Lung (tissue), 11 donors: ENCODE measurements at regions not wholly inside any gene's neighbourhood (a gene's known extent, or its start where the extent isn't known, plus 50 kb on each side); places are given as distances from the start of the nearest gene placed in this dataset.

Source experiments
- ATAC-seq: fragments of 200-7000 bp; cut with Tn5 transposase; one replicate; pipeline ENCODE4 v1.9.1; 2020; ENCODE audit warnings: moderate number of reproducible peaks; ENCODE audit not compliant: insufficient read depth, low FRiP score
- DNase-seq, 3 donors: peaks; one replicate each; pipeline ENCODE4 v3.0.0-alpha.2; 2013 to 2017
- H3K27ac ChIP-seq, 2 donors: one replicate each; pipeline ENCODE4 v1.5.1; 2013; ENCODE audit warnings: mild to moderate bottlenecking in 2 of 2, moderate library complexity in 2 of 2, control low read depth in 1 of 2, inconsistent platforms in 1 of 2, low read depth in 1 of 2, low read length in 1 of 2
- H3K27me3 ChIP-seq, 3 donors: one replicate each; pipeline ENCODE4 v1.5.1; 2013; ENCODE audit warnings: low read length in 2 of 3; ENCODE audit not compliant: control insufficient read depth in 3 of 3, insufficient read depth in 3 of 3
- H3K36me3 ChIP-seq, 4 donors: one replicate each; pipeline ENCODE4 v1.5.1; 2013; ENCODE audit warnings: low read length in 4 of 4, mild to moderate bottlenecking in 1 of 4, moderate library complexity in 1 of 4; ENCODE audit not compliant: control insufficient read depth in 4 of 4, insufficient read depth in 4 of 4
- H3K4me1 ChIP-seq, 5 donors: one replicate each; pipeline ENCODE4 v1.5.1; 2013; ENCODE audit warnings: low read length in 5 of 5, mild to moderate bottlenecking in 2 of 5, moderate library complexity in 1 of 5; ENCODE audit not compliant: control insufficient read depth in 5 of 5, insufficient read depth in 5 of 5
- H3K4me3 ChIP-seq: one replicate; pipeline ENCODE4 v1.5.1; 2013; ENCODE audit warnings: mild to moderate bottlenecking, control low read depth, moderate library complexity
- H3K9ac ChIP-seq, 2 donors: one replicate each; pipeline ENCODE4 v1.5.1; 2013; ENCODE audit warnings: low read length in 2 of 2, control low read depth in 1 of 2; ENCODE audit not compliant: insufficient read depth in 1 of 2
- H3K9me3 ChIP-seq, 4 donors: one replicate each; pipeline ENCODE4 v1.5.1; 2013; ENCODE audit warnings: low read length in 3 of 4, mild to moderate bottlenecking in 1 of 4, moderate library complexity in 1 of 4; ENCODE audit not compliant: control insufficient read depth in 4 of 4, insufficient read depth in 3 of 4
- CTCF ChIP-seq: IDR thresholded peaks from 2 replicates; pipeline ENCODE4 v1.5.1; 2012; ENCODE audit warnings: mild to moderate bottlenecking; ENCODE audit errors: control extremely low read depth, extremely low read depth
- WGBS, 2 donors: extraction: QIAGEN DNeasy Blood & Tissue Kit; methylation state at CpG; one replicate each; pipeline ENCODE4 v1.1.7; 2013; 5-methylcytosine and 5-hydroxymethylcytosine counted together
- donor health status: control.
- donor health status: control.
- donor health status: Bipolar disorder and iron deficiency.
- donor health status: healthy.
- donor health status: DM: yes; HTN: yes; CAD: no.

- DNase-seq, result no peak
- no peak for TF ChIP-seq CTCF
- 3 to 5% methylated on average over 21 to 23 of the region's 23 CpGs for WGBS, 2 donors
These were observed 145.6 kb downstream of the ENGASE start for GRCh38 chr17:79220201-79220712.

GRCh38 chr17:79219208-79219935 is 144.7 kb downstream of the ENGASE start:
- no peak overlapping the region for H3K4me3 ChIP-seq
- H3K36me3 ChIP-seq, result no peaks in the 10 kb centered on the region
- no peaks in the 10 kb centered on the region for H3K9me3 ChIP-seq
- DNase-seq (no peak), ATAC-seq (no peak)
- H3K4me1 ChIP-seq, result peaks cover 0 to 3% (median 0%) of the 10 kb centered on the region in 5 donors
- 60 to 78% methylated on average over 17 to 18 of the region's 18 CpGs for WGBS, 2 donors
- TF ChIP-seq CTCF, result no peak
- H3K27ac ChIP-seq, result no peak overlapping the region
- no peak overlapping the region for H3K9ac ChIP-seq
- peaks cover 8 to 65% (median 37%) of the 10 kb centered on the region in 3 donors for H3K27me3 ChIP-seq

More at GRCh38 chr17:79220201-79220712, 145.6 kb downstream of the ENGASE start:
- H3K4me3 ChIP-seq, result no peak overlapping the region
- no peaks in the 10 kb centered on the region for H3K9me3 ChIP-seq
- H3K27me3 ChIP-seq, result peaks cover 8 to 66% (median 40%) of the 10 kb centered on the region in 3 donors
- no peaks in the 10 kb centered on the region for H3K36me3 ChIP-seq
- no peak overlapping the region for H3K9ac ChIP-seq
- no peak overlapping the region for H3K27ac ChIP-seq
- ATAC-seq, result no peak
- peaks cover 0 to 3% (median 0%) of the 10 kb centered on the region in 5 donors for H3K4me1 ChIP-seq

- no peak for ATAC-seq
These were observed 144.2 kb downstream of the ENGASE start for GRCh38 chr17:79218825-79219200.

More at GRCh38 chr17:79218825-79219200, 144.2 kb downstream of the ENGASE start:
- TF ChIP-seq CTCF, result no peak
- no peaks in the 10 kb centered on the region for H3K36me3 ChIP-seq
- H3K9me3 ChIP-seq, result no peaks in the 10 kb centered on the region
- no peak for DNase-seq
- H3K4me1 ChIP-seq, result peaks cover 0 to 3% (median 0%) of the 10 kb centered on the region in 5 donors
- H3K9ac ChIP-seq, result no peak overlapping the region
- peaks cover 8 to 67% (median 36%) of the 10 kb centered on the region in 3 donors for H3K27me3 ChIP-seq
- WGBS, 2 donors, result 88 to 95% methylated on average over 10 of the region's 10 CpGs
- H3K27ac ChIP-seq, result no peak overlapping the region
- H3K4me3 ChIP-seq, result no peak overlapping the region
